ENCODE measurements at regions not wholly inside any gene's neighbourhood (a gene's known extent, or its start where the extent isn't known, plus 50 kb on each side); places are given as distances from the start of the nearest gene placed in this dataset.

DNA sequence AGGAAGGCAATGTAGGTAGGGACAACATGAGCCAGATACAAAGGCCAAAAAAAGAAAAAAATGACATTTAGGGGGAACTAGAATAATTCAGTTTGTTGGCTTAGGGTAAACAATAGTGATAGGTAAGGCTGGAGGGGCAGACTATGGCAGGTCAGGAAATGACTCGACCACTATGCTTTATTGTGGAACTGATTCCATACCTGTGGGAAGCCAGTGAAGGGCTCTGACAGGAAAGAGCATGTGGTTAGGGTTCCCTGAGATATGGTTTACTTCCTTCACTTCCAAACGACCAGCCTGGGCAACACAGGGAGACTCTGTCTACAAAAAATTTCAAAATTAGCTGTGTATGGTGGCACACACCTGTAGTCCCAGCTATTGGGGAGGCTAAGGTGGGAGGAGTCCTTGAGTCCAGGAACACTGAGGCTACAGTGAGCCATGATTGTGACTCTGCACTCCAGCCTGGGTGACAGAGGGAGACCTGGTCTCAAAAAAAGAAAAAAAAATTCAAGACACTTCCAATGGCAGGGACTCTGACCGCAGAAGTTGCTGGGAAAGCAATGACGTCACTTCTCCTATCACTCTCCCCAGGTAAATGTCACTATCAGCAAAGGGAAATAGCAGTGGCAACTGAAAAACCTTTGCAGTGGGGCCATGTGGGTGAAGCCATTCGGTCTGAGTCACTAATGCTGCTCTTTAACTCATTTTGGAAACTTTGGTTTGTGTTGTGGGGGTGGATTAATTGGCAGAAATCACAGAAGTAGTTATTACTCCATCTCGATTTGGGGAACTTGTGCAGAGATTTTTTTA, 192.8 kb upstream of the TSC22D1 start:
- TF ChIP-seq, protein P1, sequence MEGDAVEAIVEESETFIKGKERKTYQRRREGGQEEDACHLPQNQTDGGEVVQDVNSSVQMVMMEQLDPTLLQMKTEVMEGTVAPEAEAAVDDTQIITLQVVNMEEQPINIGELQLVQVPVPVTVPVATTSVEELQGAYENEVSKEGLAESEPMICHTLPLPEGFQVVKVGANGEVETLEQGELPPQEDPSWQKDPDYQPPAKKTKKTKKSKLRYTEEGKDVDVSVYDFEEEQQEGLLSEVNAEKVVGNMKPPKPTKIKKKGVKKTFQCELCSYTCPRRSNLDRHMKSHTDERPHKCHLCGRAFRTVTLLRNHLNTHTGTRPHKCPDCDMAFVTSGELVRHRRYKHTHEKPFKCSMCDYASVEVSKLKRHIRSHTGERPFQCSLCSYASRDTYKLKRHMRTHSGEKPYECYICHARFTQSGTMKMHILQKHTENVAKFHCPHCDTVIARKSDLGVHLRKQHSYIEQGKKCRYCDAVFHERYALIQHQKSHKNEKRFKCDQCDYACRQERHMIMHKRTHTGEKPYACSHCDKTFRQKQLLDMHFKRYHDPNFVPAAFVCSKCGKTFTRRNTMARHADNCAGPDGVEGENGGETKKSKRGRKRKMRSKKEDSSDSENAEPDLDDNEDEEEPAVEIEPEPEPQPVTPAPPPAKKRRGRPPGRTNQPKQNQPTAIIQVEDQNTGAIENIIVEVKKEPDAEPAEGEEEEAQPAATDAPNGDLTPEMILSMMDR (IDR thresholded peaks at IDR 0.05; ENCODE audit: borderline replicate concordance, extremely low read depth, low read length, poor library complexity, severe bottlenecking) = no peak
- TF ChIP-seq EZH2 (IDR thresholded peaks at IDR 0.05; ENCODE audit: borderline replicate concordance, low read depth, low read length, severe bottlenecking) = no peak
